GM19452 (cell line): ENCODE measurements at regions not wholly inside any gene's neighbourhood (a gene's known extent, or its start where the extent isn't known, plus 50 kb on each side); places are given as distances from the start of the nearest gene placed in this dataset.

Experiments
- ATAC-seq: cut with Tn5 transposase; IDR thresholded peaks from one replicate; pipeline ENCODE4 v1.9.1; 2021; ENCODE audit not compliant: unreplicated experiment

DNA sequence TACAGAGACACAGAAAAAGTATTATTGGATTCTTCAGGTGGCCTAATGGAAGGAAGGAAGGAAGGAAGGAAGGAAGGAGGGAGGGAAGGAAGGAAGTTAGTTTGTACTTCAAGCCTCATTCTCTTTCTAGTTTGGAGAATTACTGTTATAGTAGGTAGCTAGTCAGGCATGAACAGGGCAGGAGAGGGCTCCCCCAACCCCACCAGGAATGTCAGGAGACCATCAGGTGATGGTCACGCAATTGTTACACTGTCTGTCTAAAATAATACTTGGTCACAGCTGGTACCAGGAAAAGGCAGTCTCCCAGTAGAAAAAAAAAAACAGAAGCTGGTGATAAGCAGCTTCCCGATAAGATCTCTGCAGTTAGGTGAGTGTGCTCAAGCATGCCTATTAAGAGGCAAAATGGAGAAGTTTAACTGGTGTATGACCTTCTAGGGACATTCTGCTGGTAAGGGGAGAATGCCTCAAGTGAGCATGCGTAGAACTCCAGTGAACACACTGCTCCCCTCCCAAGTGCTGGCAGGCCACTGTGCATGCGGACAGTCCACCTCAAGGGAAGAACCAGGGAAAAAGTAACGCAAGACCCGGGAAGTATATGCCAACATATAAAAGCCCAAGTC lies 358.4 kb upstream of the SOX5 start:
- no peak for ATAC-seq

- no peak for ATAC-seq
Observed at GRCh38 chr12:24307153-24307552, 357.7 kb upstream of the SOX5 start.

GRCh38 chr12:24306001-24306400 lies 356.5 kb upstream of the SOX5 start:
- ATAC-seq: no peak

GRCh38 chr12:24304285-24304684 lies 354.8 kb upstream of the SOX5 start:
- no peak for ATAC-seq

DNA sequence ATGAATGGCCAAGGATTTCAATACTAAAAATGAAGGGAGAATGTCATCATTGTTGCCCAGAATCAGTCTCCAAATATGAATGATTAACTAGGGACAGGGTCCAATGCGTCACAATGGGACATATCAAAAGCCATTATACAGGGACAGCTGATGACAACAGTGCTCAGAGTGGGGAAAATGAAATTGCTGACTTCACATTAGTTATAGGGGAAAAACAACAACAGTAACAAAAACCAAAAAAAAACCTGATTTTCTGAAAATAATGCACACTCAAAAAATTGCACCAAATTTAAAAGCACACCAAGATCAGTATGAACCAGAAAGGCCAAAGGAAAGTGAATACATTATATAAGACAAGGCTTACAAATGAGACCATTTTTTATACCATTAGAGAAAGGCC lies 353.2 kb upstream of the SOX5 start:
- no peak for ATAC-seq

DNA sequence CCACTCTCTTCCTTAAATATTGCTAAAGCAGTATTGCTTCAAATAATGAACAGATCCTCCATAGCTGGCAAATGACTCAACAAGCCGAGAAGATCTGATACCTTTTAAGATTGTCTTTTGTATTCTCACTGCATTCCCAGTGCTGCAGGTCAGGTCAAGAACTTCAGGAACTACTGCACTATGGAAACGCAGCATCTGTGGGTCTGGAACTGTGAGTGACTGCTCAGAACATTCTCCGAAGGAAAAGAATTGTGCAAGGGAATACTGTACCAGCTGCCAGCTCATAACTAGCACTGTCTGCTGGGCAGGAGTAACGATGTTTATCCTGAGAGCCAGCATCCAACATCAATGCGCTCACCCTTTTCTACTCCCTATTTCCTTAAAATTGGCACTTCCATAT lies 348.0 kb upstream of the SOX5 start:
- ATAC-seq: no peak

- no peak for ATAC-seq
Observed at GRCh38 chr12:24293549-24293948, 344.1 kb upstream of the SOX5 start.

DNA sequence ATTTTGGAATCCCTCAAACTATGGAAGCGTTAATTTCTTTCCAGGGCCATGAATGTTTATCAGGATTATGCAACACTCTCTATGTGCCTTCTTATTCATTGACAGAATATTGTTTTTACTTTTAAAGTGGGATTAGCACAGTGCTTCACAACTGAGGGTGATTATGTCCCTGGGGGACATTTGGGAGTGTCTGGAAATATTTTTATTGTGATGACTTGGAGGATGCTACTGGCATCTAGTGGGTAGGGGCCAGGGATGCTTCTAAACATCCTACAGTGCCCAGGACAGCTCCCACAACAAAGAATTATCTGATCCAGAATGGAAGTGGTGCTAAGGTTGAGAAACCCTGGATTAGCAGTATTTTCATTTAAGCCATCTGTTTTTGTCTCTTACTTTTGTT lies 338.5 kb upstream of the SOX5 start:
- no peak for ATAC-seq

DNA sequence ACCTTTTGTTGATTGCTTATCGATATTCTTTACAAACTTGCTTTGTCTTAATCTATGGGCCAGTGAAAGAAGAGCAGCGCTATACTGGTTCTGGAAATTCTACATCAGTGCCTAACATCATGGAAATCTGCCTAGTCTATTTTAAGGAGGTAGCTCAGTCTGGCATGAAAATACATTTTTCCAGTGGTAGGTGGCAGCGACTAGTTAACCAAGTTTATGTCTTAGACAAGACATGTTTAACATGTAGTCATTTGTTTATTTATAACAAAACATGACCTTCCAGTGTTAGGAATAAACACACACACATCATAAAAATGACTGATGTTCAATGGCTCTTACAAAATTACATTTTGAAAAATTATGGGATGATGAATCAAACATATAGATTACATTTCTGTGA lies 336.0 kb upstream of the SOX5 start:
- no peak for ATAC-seq

GRCh38 chr12:24281341-24281740 lies 331.9 kb upstream of the SOX5 start:
- ATAC-seq: no peak

GRCh38 chr12:24280056-24280842 lies 330.8 kb upstream of the SOX5 start:
- ATAC-seq: no peak

- ATAC-seq: no peak
Observed at GRCh38 chr12:24278832-24279231, 329.4 kb upstream of the SOX5 start.

GRCh38 chr12:24270965-24271364 lies 321.5 kb upstream of the SOX5 start:
- no peak for ATAC-seq

DNA sequence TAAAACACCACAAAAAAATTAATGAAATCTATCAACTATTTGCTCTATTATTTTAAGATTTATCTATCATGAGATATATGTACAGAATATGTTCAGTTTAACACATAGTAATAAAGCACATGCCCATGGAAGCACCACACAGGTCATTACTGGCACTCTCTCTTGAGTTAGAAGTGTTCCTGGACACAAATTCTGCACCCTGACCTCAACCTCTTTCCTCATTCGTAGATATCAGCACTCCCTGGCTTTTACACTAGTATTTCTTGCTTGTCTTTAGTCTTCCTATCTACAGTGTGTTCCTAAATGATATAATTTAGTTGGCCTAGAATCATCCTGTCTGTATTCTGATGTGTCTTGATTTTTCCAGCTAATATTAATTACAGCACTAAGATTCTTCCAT lies 321.0 kb upstream of the SOX5 start:
- ATAC-seq: no peak

- no peak for ATAC-seq
Observed at GRCh38 chr12:24268663-24269186, 319.3 kb upstream of the SOX5 start.

DNA sequence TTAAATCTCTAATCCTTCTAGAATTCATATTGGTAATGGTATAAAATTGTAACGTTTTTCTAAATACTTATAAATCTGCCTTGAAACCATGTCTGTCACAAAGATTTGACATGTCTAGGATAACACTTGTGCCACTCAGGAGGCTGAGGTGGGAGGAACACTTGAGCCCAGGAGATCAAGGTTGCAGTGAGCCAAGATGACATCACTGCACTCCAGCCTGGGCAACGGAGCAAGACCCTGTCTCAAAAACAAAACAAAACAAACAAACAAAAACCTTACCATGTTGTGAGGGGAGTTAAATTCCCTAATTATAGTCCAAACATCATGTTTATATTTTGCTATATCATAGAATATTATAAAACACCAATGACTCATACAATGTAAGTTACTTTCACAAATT lies 317.5 kb upstream of the SOX5 start:
- no peak for ATAC-seq

GRCh38 chr12:24256684-24257083 lies 307.2 kb upstream of the SOX5 start:
- ATAC-seq: no peak

DNA sequence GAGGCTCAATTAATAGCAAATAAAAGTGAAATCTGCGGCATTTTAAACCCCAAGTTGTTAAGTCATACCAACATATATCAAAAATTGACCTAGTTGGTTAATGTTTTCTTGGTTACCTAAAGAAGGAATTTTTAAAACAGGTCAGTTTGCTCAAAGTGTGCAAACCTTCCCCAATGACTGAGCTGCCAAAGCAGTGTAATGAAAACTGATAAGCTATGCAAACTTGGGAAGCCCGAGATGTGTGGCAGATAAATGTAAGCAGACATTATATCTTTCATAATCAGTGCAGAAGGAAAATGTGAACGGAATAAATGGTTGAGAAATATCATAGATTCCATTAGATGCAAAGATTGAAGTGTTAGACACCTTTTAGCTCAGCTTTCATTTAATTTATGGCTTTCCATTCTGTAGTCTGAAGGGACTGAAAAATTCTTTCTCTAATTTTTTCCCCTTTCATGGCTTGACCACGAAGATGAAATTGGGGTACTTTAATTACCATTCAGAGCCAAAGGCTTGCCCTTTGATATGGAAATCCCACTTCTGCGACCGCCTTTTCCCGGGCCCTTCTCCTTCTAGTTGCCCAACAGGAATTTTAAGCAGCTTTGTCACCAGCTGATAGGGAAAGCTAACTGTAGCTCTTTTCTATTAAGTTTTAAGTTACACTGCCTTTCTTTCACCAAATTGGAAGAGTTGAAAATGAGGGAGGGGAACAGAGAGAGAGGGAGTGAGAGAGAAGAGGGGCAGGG lies 306.6 kb upstream of the SOX5 start:
- ATAC-seq: no peak

DNA sequence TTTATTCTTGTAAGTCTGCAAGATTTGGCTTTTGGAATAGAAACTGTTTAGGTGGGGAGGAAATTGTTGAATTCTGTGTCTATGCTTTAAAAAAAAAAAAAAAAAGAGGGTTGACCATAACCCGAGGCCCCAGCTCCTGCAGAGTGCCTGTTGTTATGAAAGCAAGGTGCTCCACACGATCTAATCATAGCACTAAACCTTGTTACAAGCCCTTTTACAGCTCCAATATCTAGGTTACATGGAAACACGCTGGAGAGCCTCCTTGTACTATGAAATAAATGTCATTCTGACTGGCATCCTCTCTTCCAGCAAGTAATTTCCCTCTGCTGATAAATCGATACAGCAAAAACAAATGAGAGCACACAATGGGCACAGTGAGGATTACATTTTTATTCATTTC lies 303.1 kb upstream of the SOX5 start:
- ATAC-seq: no peak

DNA sequence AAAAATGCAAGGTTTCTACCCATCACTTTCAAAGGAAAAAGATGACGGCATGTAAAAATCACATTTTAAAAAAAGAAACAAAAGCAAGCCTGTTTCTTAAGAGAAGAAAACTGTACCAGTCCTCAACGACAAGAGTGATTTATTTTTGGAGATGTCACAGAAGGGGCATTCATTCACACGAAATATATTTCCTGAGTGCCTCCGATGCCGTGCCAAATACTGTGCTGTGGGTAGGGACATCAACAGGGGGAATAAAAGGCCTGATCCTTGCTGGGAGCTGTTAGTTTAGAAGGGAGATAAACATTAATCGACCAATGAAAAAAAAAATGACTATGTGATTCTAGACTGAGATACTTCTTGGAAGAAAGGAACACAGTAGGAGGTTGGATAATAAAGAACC lies 297.5 kb upstream of the SOX5 start:
- ATAC-seq: no peak

- no peak for ATAC-seq
Observed at GRCh38 chr12:24246376-24246775, 296.9 kb upstream of the SOX5 start.

DNA sequence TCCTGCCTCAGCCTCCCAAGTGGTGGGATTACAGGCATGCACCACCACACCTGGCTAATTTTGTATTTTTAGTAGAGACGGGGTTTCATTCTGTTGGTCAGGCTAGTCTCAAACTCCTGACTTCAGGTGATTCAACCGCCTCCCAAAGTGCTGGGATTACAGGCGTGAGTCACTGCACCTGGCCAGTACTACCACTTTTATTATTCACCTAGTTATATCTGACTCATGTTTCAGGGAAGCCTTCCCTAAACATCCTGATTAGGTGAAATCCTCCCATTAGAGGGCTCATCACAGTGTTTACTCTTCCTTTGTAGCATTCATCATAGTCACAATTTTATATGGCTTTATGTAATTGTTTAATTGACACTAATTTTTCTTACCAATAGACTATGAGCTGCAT lies 295.3 kb upstream of the SOX5 start:
- no peak for ATAC-seq
